SK-N-MC (cell line): ENCODE measurements at regions not wholly inside any gene's neighbourhood (a gene's known extent, or its start where the extent isn't known, plus 50 kb on each side); places are given as distances from the start of the nearest gene placed in this dataset.
"Not testable (repeated sequence)": the region's sequence is repeated elsewhere in the genome, so short reads cannot be mapped to it uniquely, and the experiment has no call there.

Experiments used
- EZH2 ChIP-seq: fragments of 200-600 bp; sonication (generic); IDR thresholded peaks from one replicate; pipeline ENCODE4 v1.6.1; 2017; ENCODE audit warnings: antibody characterized with exemption
- POLR2AphosphoS5 ChIP-seq: IDR thresholded peaks from 2 replicates; pipeline ENCODE4 v1.6.1; 2012; ENCODE audit warnings: mild to moderate bottlenecking, low read depth, low read length, borderline replicate concordance

DNA sequence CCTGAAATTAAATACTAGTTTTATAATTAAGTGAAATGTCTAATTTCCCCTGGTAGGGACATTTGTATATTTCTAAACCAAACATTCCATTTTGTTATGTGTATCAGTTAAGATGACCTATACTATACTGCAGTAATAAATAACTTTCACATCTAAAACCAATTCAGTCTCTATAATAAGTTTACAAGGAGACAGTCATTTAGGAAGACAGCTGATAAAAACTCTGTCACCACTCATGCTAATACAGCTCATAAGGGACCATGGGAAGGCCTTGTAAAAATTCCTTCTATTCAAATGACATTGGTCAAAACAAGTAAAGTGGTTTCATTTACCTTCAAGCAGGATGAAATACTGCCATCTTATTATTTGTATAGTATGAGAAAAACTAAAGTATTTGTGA is 128.4 kb upstream of the C1QTNF3 start:
- TF ChIP-seq EZH2, POLR2AphosphoS5: not testable (repeated sequence)
